ENCODE measurements at regions not wholly inside any gene's neighbourhood (a gene's known extent, or its start where the extent isn't known, plus 50 kb on each side); places are given as distances from the start of the nearest gene placed in this dataset.
"Not testable (repeated sequence)": the region's sequence is repeated elsewhere in the genome, so short reads cannot be mapped to it uniquely, and the experiment has no call there.

- no peak for DNase-seq (ENCODE audit: low spot score in 2 of 2)
- no peak for FAIRE-seq
Observed at GRCh38 chr17:31645351-31645750, 213.7 kb downstream of the COPRS start.

DNA sequence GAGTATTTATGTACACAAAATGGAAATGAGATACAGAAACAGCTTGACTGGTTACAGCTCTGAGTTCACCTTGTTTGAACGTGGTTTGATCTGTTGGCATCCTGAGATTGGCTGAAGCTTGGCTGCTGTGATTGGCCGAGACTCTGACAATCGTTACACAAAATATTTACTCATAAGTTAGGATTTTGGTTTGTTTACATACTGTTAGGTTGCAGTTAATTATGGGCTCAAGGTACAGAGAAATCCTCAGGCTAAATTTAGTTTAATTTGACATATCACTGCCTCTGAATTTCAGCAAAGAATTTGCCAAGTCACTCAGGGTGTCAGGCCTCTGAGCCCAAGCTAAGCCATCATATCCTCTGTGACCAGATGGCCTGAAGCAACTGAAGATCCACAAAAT is 227.3 kb downstream of the COPRS start:
- FAIRE-seq (no peak), DNase-seq (ENCODE audit: low spot score in 2 of 2) (no peak)

DNA sequence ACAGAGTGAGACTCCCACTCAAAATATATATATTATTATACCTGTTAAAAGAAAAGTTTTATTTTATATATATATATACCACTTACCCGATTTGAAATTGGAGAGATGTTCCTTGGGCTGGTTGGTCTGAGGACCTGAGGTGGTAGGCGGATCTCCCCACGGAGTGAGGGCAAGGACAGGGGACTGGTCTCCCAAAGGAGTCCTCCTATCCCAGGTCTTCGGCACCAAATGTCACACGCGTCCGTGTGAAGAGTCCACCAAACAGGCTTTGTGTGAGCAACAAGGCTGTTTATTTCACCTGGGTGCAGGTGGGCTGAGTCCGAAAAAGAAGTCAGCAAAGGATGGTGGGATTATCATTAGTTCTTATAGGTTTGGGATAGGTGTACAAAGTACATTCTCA is 228.2 kb downstream of the COPRS start:
- not testable (repeated sequence) for DNase-seq (ENCODE audit: low spot score in 2 of 2); FAIRE-seq

- FAIRE-seq (no peak), DNase-seq (ENCODE audit: low spot score in 2 of 2) (no peak)
Observed at GRCh38 chr17:31629696-31630470, 229.2 kb downstream of the COPRS start.

DNA sequence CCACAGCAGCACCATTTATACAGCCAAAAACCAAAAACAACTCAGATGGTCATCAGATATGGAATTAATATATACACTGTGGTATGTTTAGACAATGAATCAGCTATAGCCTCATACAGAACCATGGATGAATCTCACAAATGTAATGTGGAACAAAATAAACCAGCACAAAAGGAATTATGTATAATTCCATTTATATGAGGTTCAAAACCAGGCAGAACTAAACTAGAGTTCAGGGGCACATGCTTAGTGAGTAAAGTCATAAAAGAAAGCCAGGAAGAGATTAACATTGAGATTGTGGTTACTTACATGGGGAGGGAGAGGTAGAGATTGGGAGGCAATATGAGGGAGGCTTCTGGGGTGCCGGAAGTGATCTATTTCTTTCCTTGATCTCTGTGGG is 231.1 kb downstream of the COPRS start:
- DNase-seq (ENCODE audit: low spot score in 2 of 2), result no peak
- FAIRE-seq, result no peak

- FAIRE-seq (no peak), DNase-seq (ENCODE audit: low spot score in 2 of 2) (no peak)
Observed at GRCh38 chr17:31623990-31624389, 232.5 kb downstream of the RAB11FIP4 start.

GRCh38 chr17:31622500-31622899 is 231.0 kb downstream of the RAB11FIP4 start:
- FAIRE-seq, result no peak
- no peak for DNase-seq (ENCODE audit: low spot score in 2 of 2)

DNA sequence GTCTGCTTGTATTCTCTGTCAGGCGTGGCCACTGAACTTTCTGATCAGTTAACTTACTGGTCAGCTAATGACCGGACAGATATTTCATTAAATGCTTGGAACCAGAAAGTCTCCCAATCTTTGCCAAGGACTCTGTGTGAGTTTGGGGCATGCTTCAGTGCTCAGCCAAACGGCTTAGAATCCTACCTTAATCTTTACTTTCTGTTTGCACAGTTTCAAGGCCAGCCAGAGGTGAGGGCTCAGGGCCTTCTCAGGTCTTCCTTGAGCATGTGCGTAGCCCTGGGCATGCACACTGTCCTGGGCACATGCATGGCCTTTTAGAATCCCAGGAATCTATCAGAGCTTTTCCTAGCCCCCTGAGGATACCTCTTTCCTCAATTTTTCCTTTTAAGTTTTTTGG is 230.1 kb downstream of the RAB11FIP4 start:
- DNase-seq (ENCODE audit: low spot score in 2 of 2) (no peak), FAIRE-seq (no peak)

DNA sequence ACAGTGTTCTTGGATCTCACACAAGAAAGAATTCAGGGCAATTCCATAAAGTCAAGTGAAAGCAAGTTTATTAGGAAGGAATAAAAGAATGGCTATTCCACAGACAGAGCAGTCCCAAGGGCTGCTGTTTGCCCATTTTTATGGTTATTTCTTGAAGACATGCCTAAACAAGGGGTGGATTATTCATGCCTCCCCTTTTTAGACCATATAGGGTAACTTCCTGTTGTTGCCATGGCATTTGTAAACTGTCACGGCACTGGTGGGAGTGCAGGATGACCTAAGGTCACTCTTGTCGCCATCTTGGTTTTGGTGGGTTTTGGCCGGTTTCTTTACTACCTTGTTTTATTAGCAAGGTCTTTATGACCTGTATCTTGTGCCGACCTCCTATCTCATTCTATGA is 219.6 kb downstream of the RAB11FIP4 start:
- FAIRE-seq; DNase-seq (ENCODE audit: low spot score in 2 of 2): not testable (repeated sequence)

DNA sequence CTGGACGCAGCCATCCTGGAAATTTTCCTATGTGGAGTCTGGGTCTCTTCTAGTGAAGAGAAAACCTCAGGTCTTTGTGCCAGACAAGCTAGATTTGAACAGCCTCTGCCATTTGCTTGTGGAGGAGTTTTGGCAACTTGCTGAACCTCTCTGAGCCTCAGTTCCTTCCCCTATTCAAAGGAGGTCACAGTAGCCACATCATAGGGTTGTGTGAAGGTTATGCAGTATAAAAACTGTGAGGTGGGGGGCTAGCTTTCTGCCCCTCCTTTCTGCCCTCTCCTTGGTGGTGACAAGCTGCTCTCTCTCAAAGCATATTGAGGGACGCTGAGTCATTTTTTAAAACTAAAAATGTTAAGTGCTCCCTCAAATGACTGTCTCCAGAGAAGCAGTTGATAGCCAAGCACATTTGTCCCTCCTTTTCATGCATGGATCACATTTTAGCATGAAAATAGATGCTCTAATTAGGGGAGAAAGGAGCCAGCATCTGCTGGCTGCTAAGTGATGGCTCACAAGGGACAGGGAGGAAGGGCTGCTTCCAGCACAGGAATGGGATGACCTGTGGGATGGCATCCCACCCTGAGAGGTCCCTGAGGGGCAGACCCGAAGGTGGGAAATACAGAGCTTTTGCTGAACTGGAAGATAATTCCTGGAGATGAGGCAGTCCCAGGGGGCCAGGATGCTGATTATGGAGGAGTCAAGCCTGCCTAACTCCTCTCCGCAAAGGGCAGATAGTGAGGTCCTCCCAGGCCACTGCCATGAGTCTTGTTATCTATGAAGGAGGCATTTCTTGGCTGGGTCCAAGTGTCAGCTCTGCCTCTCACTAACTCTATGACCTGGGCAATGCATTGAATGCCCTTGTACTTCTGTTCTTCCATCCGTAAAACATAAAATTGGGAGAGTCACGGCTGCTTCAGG is 218.8 kb downstream of the RAB11FIP4 start:
- DNase-seq (ENCODE audit: low spot score in 2 of 2) (no peak), FAIRE-seq (no peak)

DNA sequence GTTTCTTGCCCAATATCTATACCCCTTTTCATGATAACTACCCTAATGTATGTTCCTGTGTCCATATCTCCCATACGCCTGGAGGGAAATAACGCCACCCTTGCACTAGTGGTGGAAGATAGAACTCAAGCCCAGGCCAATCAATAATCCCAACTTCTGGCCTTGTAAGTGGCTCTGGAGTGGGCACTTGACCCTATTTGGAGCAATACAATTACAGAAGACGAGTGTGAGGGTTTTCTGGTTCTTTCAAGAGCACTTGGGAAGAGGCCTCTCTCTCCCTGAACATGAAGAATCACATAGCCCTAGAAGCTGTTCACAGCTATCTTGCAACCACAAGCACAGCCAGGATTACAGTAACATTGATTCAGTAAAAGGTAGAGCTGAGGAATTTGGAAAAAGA is 217.9 kb downstream of the RAB11FIP4 start:
- DNase-seq (ENCODE audit: low spot score in 2 of 2) (no peak), FAIRE-seq (no peak)

GRCh38 chr17:31608659-31609254 is 217.3 kb downstream of the RAB11FIP4 start:
- DNase-seq (ENCODE audit: low spot score in 2 of 2), result no peak

DNA sequence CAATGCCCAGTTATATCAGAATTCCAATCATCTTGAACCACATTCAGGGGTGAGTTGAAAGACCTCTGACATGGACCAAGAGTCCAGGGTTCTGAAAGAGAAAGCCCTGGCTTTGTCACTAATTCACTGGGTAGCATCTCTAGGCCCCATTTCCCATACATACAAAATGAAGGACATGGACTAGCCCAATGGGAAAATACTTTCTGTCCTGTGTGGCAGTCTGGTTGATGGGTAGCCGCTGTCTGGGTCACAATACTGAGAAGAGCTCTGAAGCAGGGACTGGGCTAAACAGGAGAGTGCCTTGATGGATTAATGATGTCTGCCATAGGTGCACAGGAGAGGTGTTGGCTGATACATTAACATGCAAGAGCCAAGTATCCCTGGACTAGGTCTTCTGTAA is 214.3 kb downstream of the RAB11FIP4 start:
- DNase-seq (ENCODE audit: low spot score in 2 of 2) (no peak), FAIRE-seq (no peak)

More at GRCh38 chr17:31608659-31609254, 217.3 kb downstream of the RAB11FIP4 start:
- no peak for FAIRE-seq

DNA sequence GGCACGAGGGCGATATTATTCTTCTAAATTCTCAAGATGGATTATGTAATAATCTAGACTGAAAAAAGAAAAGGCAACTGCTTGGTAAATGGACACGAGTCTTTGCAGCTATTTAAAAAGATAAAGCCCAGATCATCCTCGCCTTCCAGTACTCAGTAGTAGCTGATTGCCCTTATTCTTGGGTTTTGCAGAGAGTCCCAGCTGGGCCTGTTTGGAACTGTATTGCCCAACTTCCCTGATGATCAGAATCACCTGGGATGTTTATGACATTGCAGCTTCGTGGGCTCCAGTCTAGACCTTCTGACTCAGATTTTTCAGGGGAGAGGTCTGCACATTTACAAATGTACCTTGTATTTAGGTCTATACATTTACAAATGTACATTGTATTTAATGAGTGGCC is 213.5 kb downstream of the RAB11FIP4 start:
- FAIRE-seq (no peak), DNase-seq (ENCODE audit: low spot score in 2 of 2) (no peak)

DNA sequence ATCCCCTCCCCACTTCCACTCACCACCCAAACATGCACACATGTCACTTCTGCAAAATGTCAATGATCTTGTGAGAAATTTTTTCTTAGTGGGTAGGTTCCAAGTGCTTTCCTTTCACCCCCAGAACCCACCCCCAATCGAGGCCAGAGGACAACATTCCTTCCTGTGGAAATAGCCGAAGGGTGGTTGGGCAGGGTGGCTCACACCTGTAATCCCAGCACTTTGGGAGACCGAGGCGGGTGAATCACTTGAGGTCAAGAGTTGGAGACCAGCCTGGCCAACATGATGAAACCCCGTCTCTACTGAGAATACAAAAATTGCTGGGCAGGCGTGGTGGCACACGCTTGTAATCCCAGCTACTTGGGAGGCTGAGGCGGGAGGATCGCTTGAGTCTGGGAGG is 208.7 kb downstream of the RAB11FIP4 start:
- FAIRE-seq; DNase-seq (ENCODE audit: low spot score in 2 of 2): not testable (repeated sequence)

GRCh38 chr17:31598921-31599571 is 207.6 kb downstream of the RAB11FIP4 start:
- no peak for DNase-seq (ENCODE audit: low spot score in 2 of 2)

GRCh38 chr17:31598399-31598782 is 206.9 kb downstream of the RAB11FIP4 start:
- no peak for DNase-seq (ENCODE audit: low spot score in 2 of 2)
- no peak for FAIRE-seq

More at GRCh38 chr17:31598921-31599571, 207.6 kb downstream of the RAB11FIP4 start:
- no peak for FAIRE-seq

DNA sequence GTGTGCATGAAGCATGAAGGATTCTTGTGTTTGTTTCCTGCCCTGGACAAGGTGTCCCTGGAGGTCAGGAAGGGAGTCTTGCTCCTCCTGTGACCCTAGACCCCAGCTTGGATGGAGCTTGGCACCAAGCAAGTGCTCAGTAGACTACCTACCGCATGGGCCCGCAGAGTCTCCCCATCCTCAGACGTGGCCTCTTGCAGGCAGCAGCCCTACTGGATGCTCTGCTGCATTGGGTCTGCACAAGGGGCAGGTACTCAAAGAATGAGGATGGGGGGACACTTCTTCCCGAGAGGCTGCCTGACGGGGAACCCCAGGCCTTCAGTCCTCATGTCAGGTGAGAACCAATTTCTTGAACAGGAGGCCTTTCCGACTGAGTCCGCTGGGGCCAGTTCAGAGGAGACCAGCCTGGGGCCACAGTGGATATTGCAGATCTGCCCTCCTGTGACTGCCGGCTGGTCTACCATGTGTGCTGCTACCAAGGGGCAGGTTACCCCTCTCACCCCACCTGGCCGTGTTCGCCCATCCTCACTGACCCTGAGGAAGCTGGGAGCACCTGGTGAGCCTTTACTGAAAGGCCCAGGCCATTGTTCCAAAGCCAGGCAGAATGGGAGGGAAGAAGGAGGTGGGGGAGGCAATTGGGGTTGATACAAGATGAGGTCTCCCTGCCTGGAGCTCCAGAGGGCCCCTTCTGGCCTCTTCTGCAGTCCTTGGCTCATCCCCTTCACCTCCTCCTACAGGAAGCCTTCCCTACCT is 206.3 kb downstream of the RAB11FIP4 start:
- DNase-seq (ENCODE audit: low spot score in 2 of 2) (no peak), FAIRE-seq (no peak)

- DNase-seq (ENCODE audit: low spot score in 2 of 2), result peak in 1 of 2 donors; percentile 54
Observed at GRCh38 chr17:31596382-31597323, 205.2 kb downstream of the RAB11FIP4 start.

More at GRCh38 chr17:31596382-31597323, 205.2 kb downstream of the RAB11FIP4 start:
- FAIRE-seq, result no peak
